Smooth muscle cell (in vitro differentiated cells): ENCODE measurements at regions not wholly inside any gene's neighbourhood (a gene's known extent, or its start where the extent isn't known, plus 50 kb on each side); places are given as distances from the start of the nearest gene placed in this dataset.

Source experiments
- DNase-seq: peaks from one replicate; lab custom pipeline; 2025; ENCODE audit not compliant: unreplicated experiment; lab: John Stamatoyannopoulos, UW
- H2AFZ ChIP-seq: fragments of 200-600 bp; sonication (generic); 2 replicates; pipeline ENCODE4 v1.6.0; 2016; ENCODE audit warnings: antibody characterized with exemption, low read depth, mild to moderate bottlenecking
- H3F3A ChIP-seq: fragments of 200-600 bp; sonication (generic); 2 replicates; pipeline ENCODE4 v1.6.0; 2017; ENCODE audit warnings: antibody characterized with exemption, low read depth
- H3K27ac ChIP-seq: fragments of 200-600 bp; sonication (generic); 2 replicates; pipeline ENCODE4 v1.5.1; 2016; ENCODE audit warnings: low read depth, mild to moderate bottlenecking
- H3K27me3 ChIP-seq: fragments of 200-600 bp; sonication (generic); 2 replicates; pipeline ENCODE4 v1.6.1; 2016; ENCODE audit warnings: low read depth, mild to moderate bottlenecking
- H3K36me3 ChIP-seq: fragments of 200-600 bp; sonication (generic); 2 replicates; pipeline ENCODE4 v1.5.1; 2016; ENCODE audit warnings: low read depth
- H3K4me1 ChIP-seq: fragments of 200-600 bp; sonication (generic); 2 replicates; pipeline ENCODE4 v1.5.1; 2016; ENCODE audit warnings: low read depth
- H3K4me2 ChIP-seq: fragments of 200-600 bp; sonication (generic); 2 replicates; pipeline ENCODE4 v1.6.0; 2016; ENCODE audit warnings: mild to moderate bottlenecking
- H3K4me3 ChIP-seq: fragments of 200-600 bp; sonication (generic); 2 replicates; pipeline ENCODE4 v1.5.1; 2016; ENCODE audit warnings: mild to moderate bottlenecking
- H3K79me2 ChIP-seq: fragments of 200-600 bp; sonication (generic); 2 replicates; pipeline ENCODE4 v1.6.0; 2016; ENCODE audit warnings: low read depth, mild to moderate bottlenecking
- H3K9ac ChIP-seq: fragments of 200-600 bp; sonication (generic); 2 replicates; pipeline ENCODE4 v1.6.0; 2016; ENCODE audit warnings: low read depth
- H3K9me3 ChIP-seq: fragments of 200-600 bp; sonication (generic); replicated peaks from 2 replicates; pipeline ENCODE4 v1.5.1; 2016; ENCODE audit warnings: low read depth
- H4K20me1 ChIP-seq: fragments of 200-600 bp; sonication (generic); 2 replicates; pipeline ENCODE4 v1.6.0; 2016; ENCODE audit warnings: low read depth
- WGBS: methylation state at CpG from one replicate; pipeline ENCODE4 v1.1.7; 2016; ENCODE audit warnings: low lambda C conversion rate; 5-methylcytosine and 5-hydroxymethylcytosine counted together
- TF ChIP-seq, protein P1 (sequence below): fragments of 200-600 bp; sonication (generic); IDR thresholded peaks from 2 replicates; pipeline ENCODE4 v1.5.1; 2017; ENCODE audit warnings: borderline replicate concordance, mild to moderate bottlenecking, antibody characterized with exemption; ENCODE audit not compliant: insufficient read depth, poor library complexity, severe bottlenecking

DNA sequence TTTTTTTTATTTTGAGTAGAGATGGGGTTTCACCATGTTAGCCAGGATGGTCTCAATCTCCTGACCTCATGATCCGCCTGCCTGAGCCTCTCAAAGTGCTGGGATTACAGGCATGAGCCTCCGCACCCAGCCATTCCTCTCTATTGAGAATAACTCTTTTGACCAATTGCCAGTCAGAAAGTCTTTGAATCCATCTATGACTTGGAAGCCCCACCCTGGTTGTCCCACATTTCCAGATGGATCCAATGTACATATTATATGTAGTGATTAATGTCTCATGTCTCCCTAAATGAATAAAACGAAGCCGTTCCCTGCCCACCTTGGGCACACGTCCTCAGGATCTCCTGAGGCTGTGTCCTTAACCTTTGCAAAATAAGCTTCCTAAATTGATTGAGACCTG lies 228.3 kb upstream of the NLRP1 start:
- H3F3A ChIP-seq: no peaks in the 10 kb centered on the region
- H3K4me3 ChIP-seq: no peak overlapping the region
- no peaks in the 10 kb centered on the region for H3K4me1 ChIP-seq
- 90% methylated on average over 5 of the region's 5 CpGs for WGBS
- no peaks in the 10 kb centered on the region for H3K79me2 ChIP-seq
- no peaks in the 10 kb centered on the region for H3K27me3 ChIP-seq
- no peak overlapping the region for H3K27ac ChIP-seq
- H3K9me3 ChIP-seq: no peaks in the 10 kb centered on the region
- DNase-seq: no peak
- TF ChIP-seq, protein P1, sequence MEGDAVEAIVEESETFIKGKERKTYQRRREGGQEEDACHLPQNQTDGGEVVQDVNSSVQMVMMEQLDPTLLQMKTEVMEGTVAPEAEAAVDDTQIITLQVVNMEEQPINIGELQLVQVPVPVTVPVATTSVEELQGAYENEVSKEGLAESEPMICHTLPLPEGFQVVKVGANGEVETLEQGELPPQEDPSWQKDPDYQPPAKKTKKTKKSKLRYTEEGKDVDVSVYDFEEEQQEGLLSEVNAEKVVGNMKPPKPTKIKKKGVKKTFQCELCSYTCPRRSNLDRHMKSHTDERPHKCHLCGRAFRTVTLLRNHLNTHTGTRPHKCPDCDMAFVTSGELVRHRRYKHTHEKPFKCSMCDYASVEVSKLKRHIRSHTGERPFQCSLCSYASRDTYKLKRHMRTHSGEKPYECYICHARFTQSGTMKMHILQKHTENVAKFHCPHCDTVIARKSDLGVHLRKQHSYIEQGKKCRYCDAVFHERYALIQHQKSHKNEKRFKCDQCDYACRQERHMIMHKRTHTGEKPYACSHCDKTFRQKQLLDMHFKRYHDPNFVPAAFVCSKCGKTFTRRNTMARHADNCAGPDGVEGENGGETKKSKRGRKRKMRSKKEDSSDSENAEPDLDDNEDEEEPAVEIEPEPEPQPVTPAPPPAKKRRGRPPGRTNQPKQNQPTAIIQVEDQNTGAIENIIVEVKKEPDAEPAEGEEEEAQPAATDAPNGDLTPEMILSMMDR: no peak
- H3K9ac ChIP-seq: no peak overlapping the region
- no peaks in the 10 kb centered on the region for H3K36me3 ChIP-seq
- no peaks in the 10 kb centered on the region for H4K20me1 ChIP-seq
- H3K4me2 ChIP-seq: no peak overlapping the region
- no peak overlapping the region for H2AFZ ChIP-seq

DNA sequence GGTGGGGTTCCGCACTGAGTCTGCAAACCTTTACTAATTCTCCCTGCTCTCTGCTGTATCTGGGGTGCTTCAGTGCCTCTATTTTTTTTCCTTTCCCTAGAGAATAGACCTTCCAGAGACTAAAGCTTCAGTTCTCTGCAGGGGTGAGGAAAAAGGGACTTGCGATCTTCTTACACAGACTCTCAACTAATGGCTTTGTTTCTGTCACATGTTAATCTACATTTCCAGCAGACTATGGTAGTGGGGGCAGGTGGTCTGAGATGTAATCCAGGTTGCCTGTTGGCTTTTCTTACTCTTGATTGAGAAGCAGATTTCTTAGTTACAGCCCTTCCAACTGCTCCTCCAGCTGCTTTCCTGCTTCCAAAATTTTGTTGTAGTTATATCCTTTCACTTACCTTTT lies 229.0 kb upstream of the NLRP1 start:
- no peak overlapping the region for H2AFZ ChIP-seq
- no peaks in the 10 kb centered on the region for H3K27me3 ChIP-seq

DNA sequence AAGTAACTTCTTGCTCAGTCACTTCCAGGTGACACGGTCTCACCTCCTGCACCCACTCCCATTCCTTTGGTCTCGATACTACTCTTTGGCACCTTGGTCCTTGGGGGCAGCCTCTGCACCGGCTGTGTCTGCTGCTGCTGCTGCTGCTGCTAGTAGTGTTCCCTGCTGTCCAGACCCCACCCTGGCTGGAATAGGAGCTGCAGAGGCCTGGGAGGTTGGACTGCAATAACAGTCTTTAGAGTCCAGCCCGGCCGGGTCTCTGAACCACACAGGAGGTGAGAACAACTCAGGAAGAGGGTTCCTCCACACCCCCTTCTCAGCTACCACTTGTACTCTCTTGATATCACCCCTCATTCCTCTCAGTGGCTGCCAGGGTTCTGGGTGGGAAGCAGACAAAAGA lies 231.1 kb upstream of the NLRP1 start:
- Histone ChIP-seq H3K9me3 (no peaks in the 10 kb centered on the region), H3K79me2 (no peaks in the 10 kb centered on the region), H3K27me3 (no peaks in the 10 kb centered on the region), H3K27ac (no peak overlapping the region), H3K4me1 (no peaks in the 10 kb centered on the region), H3K9ac (no peak overlapping the region), H3K36me3 (no peaks in the 10 kb centered on the region), H4K20me1 (no peaks in the 10 kb centered on the region), H3K4me3 (no peak overlapping the region), H2AFZ (no peak overlapping the region), H3K4me2 (no peak overlapping the region), H3F3A (no peaks in the 10 kb centered on the region)
- 91% methylated on average over 5 of the region's 5 CpGs for WGBS
- TF ChIP-seq, protein P1: no peak
- no peak for DNase-seq

More for the DNA sequence above, 229.0 kb upstream of the NLRP1 start:
- TF ChIP-seq, protein P1: no peak
- no peak overlapping the region for H3K27ac ChIP-seq
- no peak for DNase-seq
- no peak overlapping the region for H3K9ac ChIP-seq
- no peaks in the 10 kb centered on the region for H4K20me1 ChIP-seq
- H3K4me3 ChIP-seq: no peak overlapping the region
- H3K4me2 ChIP-seq: no peak overlapping the region
- no peaks in the 10 kb centered on the region for H3K79me2 ChIP-seq
- H3F3A ChIP-seq: no peaks in the 10 kb centered on the region
- no peaks in the 10 kb centered on the region for H3K36me3 ChIP-seq
- 83% methylated on average over 2 of the region's 2 CpGs for WGBS
- H3K4me1 ChIP-seq: no peaks in the 10 kb centered on the region
- H3K9me3 ChIP-seq: no peaks in the 10 kb centered on the region

DNA sequence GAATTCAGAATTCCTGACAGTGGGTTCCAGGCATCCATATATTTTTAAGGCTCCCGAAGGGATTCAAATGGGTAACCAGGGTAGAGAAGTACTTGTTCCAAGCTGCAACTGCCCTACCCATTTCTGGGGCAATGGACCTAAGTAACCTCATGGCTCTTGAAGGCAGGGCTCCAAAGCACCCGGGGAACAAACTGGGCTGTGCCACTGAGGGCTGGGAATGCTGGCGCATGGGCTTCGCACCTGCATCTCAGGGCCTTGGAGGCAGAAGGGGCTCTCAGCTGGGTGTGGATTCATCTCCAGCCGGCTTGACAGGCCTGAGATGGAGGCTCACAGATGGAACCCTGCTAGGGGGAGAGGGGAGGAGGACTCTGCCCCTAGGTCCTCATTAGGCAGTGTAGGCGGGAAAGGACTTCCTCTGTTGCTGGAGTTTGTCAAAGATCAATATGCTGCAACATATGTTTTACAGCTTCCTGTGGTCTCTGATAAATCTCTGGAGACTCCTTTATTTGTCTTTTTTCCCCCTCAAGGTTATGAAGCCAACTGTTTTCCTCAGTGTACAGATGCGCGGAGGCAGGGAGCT lies 232.3 kb upstream of the NLRP1 start:
- Histone ChIP-seq H3K27me3 (no peaks in the 10 kb centered on the region), H3K9me3 (no peaks in the 10 kb centered on the region), H3K9ac (no peak overlapping the region), H3K36me3 (no peaks in the 10 kb centered on the region), H4K20me1 (no peaks in the 10 kb centered on the region), H3K27ac (no peak overlapping the region), H2AFZ (no peak overlapping the region), H3K4me1 (no peaks in the 10 kb centered on the region), H3K4me3 (no peak overlapping the region), H3K79me2 (no peaks in the 10 kb centered on the region), H3K4me2 (no peak overlapping the region), H3F3A (no peaks in the 10 kb centered on the region)
- DNase-seq: no peak
- WGBS: 73% methylated on average over 8 of the region's 8 CpGs
- TF ChIP-seq, protein P1: no peak
